Liver (tissue), 8 donors: ENCODE measurements at regions not wholly inside any gene's neighbourhood (a gene's known extent, or its start where the extent isn't known, plus 50 kb on each side); places are given as distances from the start of the nearest gene placed in this dataset.
A peak's percentile ranks its signal among the peaks of the same experiment; 100 is the strongest.

Source experiments
- DNase-seq: peaks from one replicate; pipeline ENCODE4 v3.0.0-alpha.2; 2017; ENCODE audit warnings: low spot score
- H3K27ac ChIP-seq, 2 donors: one replicate each; pipeline ENCODE4 v1.7.0; 2013; ENCODE audit warnings: inconsistent platforms in 2 of 2, low read length in 2 of 2, control low read depth in 1 of 2, low read depth in 1 of 2, mild to moderate bottlenecking in 1 of 2
- H3K27me3 ChIP-seq, 4 donors: one replicate each; pipeline versions ENCODE4 v1.6.1 to v1.7.0; 2013; ENCODE audit warnings: low read length in 3 of 4, inconsistent platforms in 1 of 4, mild to moderate bottlenecking in 1 of 4, moderate library complexity in 1 of 4; ENCODE audit not compliant: control insufficient read depth in 4 of 4, insufficient read depth in 4 of 4
- H3K36me3 ChIP-seq, 4 donors: one replicate each; pipeline versions ENCODE4 v1.6.1 to v1.7.0; 2013; ENCODE audit warnings: low read length in 3 of 4, mild to moderate bottlenecking in 3 of 4, low read depth in 1 of 4, moderate library complexity in 1 of 4; ENCODE audit not compliant: control insufficient read depth in 4 of 4, insufficient read depth in 3 of 4
- H3K4me1 ChIP-seq, 4 donors: one replicate each; pipeline versions ENCODE4 v1.6.1 to v1.7.0; 2013; ENCODE audit warnings: low read length in 3 of 4, mild to moderate bottlenecking in 3 of 4, moderate library complexity in 1 of 4; ENCODE audit not compliant: control insufficient read depth in 4 of 4, insufficient read depth in 4 of 4
- H3K4me3 ChIP-seq, 3 donors: one replicate each; pipeline versions ENCODE4 v1.6.1 to v1.7.0; 2013; ENCODE audit warnings: low read length in 3 of 3, control low read depth in 1 of 3, low read depth in 1 of 3, mild to moderate bottlenecking in 1 of 3
- H3K9ac ChIP-seq, 2 donors: one replicate each; pipeline ENCODE4 v1.7.0; 2013; ENCODE audit warnings: low read length in 2 of 2, mild to moderate bottlenecking in 2 of 2, moderate library complexity in 2 of 2, control low read depth in 1 of 2, low read depth in 1 of 2
- H3K9me3 ChIP-seq, 4 donors: one replicate each; pipeline versions ENCODE4 v1.6.1 to v1.7.0; 2013; ENCODE audit warnings: low read length in 3 of 4; ENCODE audit not compliant: control insufficient read depth in 4 of 4
- ATF3 ChIP-seq: IDR thresholded peaks from 2 replicates; pipeline ENCODE4 v1.6.1; 2016; ENCODE audit warnings: antibody characterized with exemption
- EGR1 ChIP-seq, 2 donors: IDR thresholded peaks; 2 replicates each; pipeline ENCODE4 v1.6.1; 2016 to 2018; ENCODE audit warnings: antibody characterized with exemption in 2 of 2, low read depth in 2 of 2
- FOXA2 ChIP-seq: IDR thresholded peaks from 2 replicates; pipeline ENCODE4 v1.6.1; 2016; ENCODE audit warnings: antibody characterized with exemption
- GABPA ChIP-seq, 2 donors: IDR thresholded peaks in 1 of 2; conservative IDR thresholded peaks in 1 of 2; 2 replicates each; pipeline ENCODE4 v1.6.1; 2016; ENCODE audit warnings: antibody characterized with exemption in 2 of 2, mild to moderate bottlenecking in 1 of 2, moderate library complexity in 1 of 2
- HNF4A ChIP-seq, 2 donors: conservative IDR thresholded peaks; 2 replicates each; pipeline ENCODE4 v1.6.1; 2016; ENCODE audit warnings: antibody characterized with exemption in 2 of 2, mild to moderate bottlenecking in 2 of 2
- HNF4G ChIP-seq: IDR thresholded peaks from 2 replicates; pipeline ENCODE4 v1.6.1; 2016; ENCODE audit warnings: antibody characterized with exemption
- JUND ChIP-seq, 2 donors: IDR thresholded peaks; 2 replicates each; pipeline ENCODE4 v1.6.1; 2016; ENCODE audit warnings: antibody characterized with exemption in 2 of 2
- NR2F2 ChIP-seq: IDR thresholded peaks from 2 replicates; pipeline ENCODE4 v1.6.1; 2016; ENCODE audit warnings: antibody characterized with exemption
- RAD21 ChIP-seq, 2 donors: IDR thresholded peaks; 2 replicates each; pipeline ENCODE4 v1.6.1; 2016; ENCODE audit warnings: antibody characterized with exemption in 2 of 2, mild to moderate bottlenecking in 2 of 2
- REST ChIP-seq: IDR thresholded peaks from 2 replicates; pipeline ENCODE4 v1.6.1; 2016; ENCODE audit warnings: antibody characterized with exemption, mild to moderate bottlenecking
- RXRA ChIP-seq, 2 donors: IDR thresholded peaks; 2 replicates each; pipeline ENCODE4 v1.6.1; 2017 to 2018; ENCODE audit warnings: antibody characterized with exemption in 2 of 2, mild to moderate bottlenecking in 1 of 2
- SP1 ChIP-seq: IDR thresholded peaks from 2 replicates; pipeline ENCODE4 v1.6.1; 2018; ENCODE audit warnings: antibody characterized with exemption, mild to moderate bottlenecking
- TAF1 ChIP-seq: conservative IDR thresholded peaks from 2 replicates; pipeline ENCODE4 v1.6.1; 2016; ENCODE audit warnings: antibody characterized with exemption, mild to moderate bottlenecking
- YY1 ChIP-seq: IDR thresholded peaks from 2 replicates; pipeline ENCODE4 v1.6.1; 2016; ENCODE audit warnings: antibody characterized with exemption, mild to moderate bottlenecking
- ZBTB33 ChIP-seq: IDR thresholded peaks from 2 replicates; pipeline ENCODE4 v1.6.1; 2016; ENCODE audit warnings: antibody characterized with exemption
- WGBS: extraction: QIAGEN DNeasy Blood & Tissue Kit; methylation state at CpG from one replicate; pipeline ENCODE4 v1.1.7; 2013; 5-methylcytosine and 5-hydroxymethylcytosine counted together
- TF ChIP-seq, protein P1 (sequence below): IDR thresholded peaks from 2 replicates; pipeline ENCODE4 v1.6.1; 2016; ENCODE audit warnings: antibody characterized with exemption
- TF ChIP-seq, protein P2 (sequence below): fragments of 150-350 bp; IDR thresholded peaks from 2 replicates; pipeline ENCODE4 v1.5.1; 2017; ENCODE audit warnings: improper control_type of control experiment, low read depth, low read length; ENCODE audit not compliant: missing input control
- donor health status: healthy.
- donor health status: healthy.
- donor health status: healthy.
- donor health status: healthy.
- donor health status: healthy.

DNA sequence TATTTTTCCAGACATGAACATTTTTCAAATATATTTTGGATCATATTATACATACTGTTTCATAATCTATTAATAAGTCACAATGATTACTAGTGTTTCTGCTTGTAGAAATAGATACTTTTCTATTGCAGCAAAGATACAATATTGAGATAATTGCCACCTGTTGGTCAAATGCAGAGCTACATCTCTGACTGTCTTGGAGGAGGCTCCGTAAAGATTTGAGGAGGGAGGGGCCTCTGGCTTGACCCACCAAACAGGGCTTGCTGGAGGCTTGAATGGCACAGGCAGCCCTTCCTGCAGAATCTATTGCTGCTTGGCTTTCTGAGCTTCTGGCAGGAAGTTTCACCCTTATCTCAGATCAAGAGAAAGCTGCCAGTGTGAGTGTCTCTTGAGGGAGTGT is 99.3 kb upstream of the ARMCX2 start:
- no peaks in the 10 kb centered on the region for H3K4me1 ChIP-seq
- H3K4me3 ChIP-seq = no peak overlapping the region
- no peaks in the 10 kb centered on the region for H3K36me3 ChIP-seq
- H3K9me3 ChIP-seq = no peaks in the 10 kb centered on the region
- DNase-seq = no peak
- TF ChIP-seq ATF3 (no peak), NR2F2 (no peak), RXRA (IDR thresholded peaks at IDR 0.05) (no peak), YY1 (no peak), GABPA (IDR thresholded peaks at IDR 0.05 in 1 of 2, conservative IDR thresholded peaks at IDR 0.05 in 1 of 2) (no peak), FOXA2 (no peak), REST (no peak), RAD21 (IDR thresholded peaks at IDR 0.05) (peak; percentile 52 to 71), EGR1 (IDR thresholded peaks at IDR 0.05; ENCODE audit: low read depth in 2 of 2) (no peak), HNF4A (conservative IDR thresholded peaks at IDR 0.05) (no peak), SP1 (no peak), JUND (IDR thresholded peaks at IDR 0.05) (no peak)
- TF ChIP-seq, protein P1, sequence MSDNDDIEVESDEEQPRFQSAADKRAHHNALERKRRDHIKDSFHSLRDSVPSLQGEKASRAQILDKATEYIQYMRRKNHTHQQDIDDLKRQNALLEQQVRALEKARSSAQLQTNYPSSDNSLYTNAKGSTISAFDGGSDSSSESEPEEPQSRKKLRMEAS = no peak
- TF ChIP-seq, protein P2, sequence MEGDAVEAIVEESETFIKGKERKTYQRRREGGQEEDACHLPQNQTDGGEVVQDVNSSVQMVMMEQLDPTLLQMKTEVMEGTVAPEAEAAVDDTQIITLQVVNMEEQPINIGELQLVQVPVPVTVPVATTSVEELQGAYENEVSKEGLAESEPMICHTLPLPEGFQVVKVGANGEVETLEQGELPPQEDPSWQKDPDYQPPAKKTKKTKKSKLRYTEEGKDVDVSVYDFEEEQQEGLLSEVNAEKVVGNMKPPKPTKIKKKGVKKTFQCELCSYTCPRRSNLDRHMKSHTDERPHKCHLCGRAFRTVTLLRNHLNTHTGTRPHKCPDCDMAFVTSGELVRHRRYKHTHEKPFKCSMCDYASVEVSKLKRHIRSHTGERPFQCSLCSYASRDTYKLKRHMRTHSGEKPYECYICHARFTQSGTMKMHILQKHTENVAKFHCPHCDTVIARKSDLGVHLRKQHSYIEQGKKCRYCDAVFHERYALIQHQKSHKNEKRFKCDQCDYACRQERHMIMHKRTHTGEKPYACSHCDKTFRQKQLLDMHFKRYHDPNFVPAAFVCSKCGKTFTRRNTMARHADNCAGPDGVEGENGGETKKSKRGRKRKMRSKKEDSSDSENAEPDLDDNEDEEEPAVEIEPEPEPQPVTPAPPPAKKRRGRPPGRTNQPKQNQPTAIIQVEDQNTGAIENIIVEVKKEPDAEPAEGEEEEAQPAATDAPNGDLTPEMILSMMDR = peak; percentile 43
- no peak overlapping the region for H3K27ac ChIP-seq
- peaks cover 0 to 3% (median 0%) of the 10 kb centered on the region in 4 donors for H3K27me3 ChIP-seq
- WGBS = 0% methylated on average over 1 of the region's 1 CpG
- H3K9ac ChIP-seq = no peak overlapping the region

- H3K9ac ChIP-seq = no peak overlapping the region
- no peaks in the 10 kb centered on the region for H3K27me3 ChIP-seq
- no peak for DNase-seq
- TF ChIP-seq ATF3 (no peak), JUND (IDR thresholded peaks at IDR 0.05) (no peak), NR2F2 (no peak), GABPA (IDR thresholded peaks at IDR 0.05 in 1 of 2, conservative IDR thresholded peaks at IDR 0.05 in 1 of 2) (no peak), FOXA2 (no peak), RXRA (IDR thresholded peaks at IDR 0.05) (no peak), HNF4G (no peak), ZBTB33 (no peak), YY1 (no peak), RAD21 (IDR thresholded peaks at IDR 0.05) (no peak), REST (no peak), HNF4A (conservative IDR thresholded peaks at IDR 0.05) (no peak), TAF1 (no peak)
- TF ChIP-seq, protein P2 = no peak
- H3K27ac ChIP-seq = no peak overlapping the region
- H3K4me3 ChIP-seq = no peak overlapping the region
- H3K9me3 ChIP-seq = no peaks in the 10 kb centered on the region
- H3K36me3 ChIP-seq = no peaks in the 10 kb centered on the region
- H3K4me1 ChIP-seq = no peaks in the 10 kb centered on the region
- WGBS = 70% methylated on average over 4 of the region's 4 CpGs
Observed at GRCh38 chrX:101750744-101751143, 91.1 kb upstream of the ARMCX2 start.
